B cell (primary cell): ENCODE measurements at regions not wholly inside any gene's neighbourhood (a gene's known extent, or its start where the extent isn't known, plus 50 kb on each side); places are given as distances from the start of the nearest gene placed in this dataset.

Experiments used
- EZH2 ChIP-seq: IDR thresholded peaks from 2 replicates; pipeline ENCODE4 v1.6.1; 2012; ENCODE audit warnings: borderline replicate concordance, low read depth, mild to moderate bottlenecking, moderate library complexity, low read length; ENCODE audit not compliant: insufficient read depth, poor library complexity, severe bottlenecking
- TF ChIP-seq, protein P1 (sequence below): fragments of 200-600 bp; IDR thresholded peaks from one replicate; pipeline ENCODE4 v1.8.0; 2022; ENCODE audit warnings: antibody characterized with exemption, mild to moderate bottlenecking

DNA sequence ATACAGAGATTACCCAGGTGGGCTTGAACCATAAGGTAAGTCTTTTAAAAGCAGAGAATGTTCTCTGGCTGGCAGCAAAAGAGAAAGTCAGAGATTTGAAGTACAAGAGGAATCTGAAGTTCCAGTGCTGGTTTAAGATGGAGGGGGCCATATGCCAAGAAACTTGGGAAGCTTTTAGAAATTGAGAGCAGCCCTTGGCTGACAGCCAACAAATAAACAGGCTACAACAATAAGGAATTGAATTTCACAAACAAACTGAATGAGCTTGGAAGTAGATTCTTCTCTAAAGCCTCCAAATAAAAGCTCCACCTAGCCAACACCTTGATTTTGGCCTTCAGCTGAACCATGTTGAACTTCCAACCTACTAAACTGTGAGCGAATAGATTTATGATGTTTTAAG lies 85.7 kb downstream of the TRIM42 start:
- TF ChIP-seq, protein P1, sequence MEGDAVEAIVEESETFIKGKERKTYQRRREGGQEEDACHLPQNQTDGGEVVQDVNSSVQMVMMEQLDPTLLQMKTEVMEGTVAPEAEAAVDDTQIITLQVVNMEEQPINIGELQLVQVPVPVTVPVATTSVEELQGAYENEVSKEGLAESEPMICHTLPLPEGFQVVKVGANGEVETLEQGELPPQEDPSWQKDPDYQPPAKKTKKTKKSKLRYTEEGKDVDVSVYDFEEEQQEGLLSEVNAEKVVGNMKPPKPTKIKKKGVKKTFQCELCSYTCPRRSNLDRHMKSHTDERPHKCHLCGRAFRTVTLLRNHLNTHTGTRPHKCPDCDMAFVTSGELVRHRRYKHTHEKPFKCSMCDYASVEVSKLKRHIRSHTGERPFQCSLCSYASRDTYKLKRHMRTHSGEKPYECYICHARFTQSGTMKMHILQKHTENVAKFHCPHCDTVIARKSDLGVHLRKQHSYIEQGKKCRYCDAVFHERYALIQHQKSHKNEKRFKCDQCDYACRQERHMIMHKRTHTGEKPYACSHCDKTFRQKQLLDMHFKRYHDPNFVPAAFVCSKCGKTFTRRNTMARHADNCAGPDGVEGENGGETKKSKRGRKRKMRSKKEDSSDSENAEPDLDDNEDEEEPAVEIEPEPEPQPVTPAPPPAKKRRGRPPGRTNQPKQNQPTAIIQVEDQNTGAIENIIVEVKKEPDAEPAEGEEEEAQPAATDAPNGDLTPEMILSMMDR, result no peak
- no peak for TF ChIP-seq EZH2
